ENCODE measurements at regions not wholly inside any gene's neighbourhood (a gene's known extent, or its start where the extent isn't known, plus 50 kb on each side); places are given as distances from the start of the nearest gene placed in this dataset.

DNA sequence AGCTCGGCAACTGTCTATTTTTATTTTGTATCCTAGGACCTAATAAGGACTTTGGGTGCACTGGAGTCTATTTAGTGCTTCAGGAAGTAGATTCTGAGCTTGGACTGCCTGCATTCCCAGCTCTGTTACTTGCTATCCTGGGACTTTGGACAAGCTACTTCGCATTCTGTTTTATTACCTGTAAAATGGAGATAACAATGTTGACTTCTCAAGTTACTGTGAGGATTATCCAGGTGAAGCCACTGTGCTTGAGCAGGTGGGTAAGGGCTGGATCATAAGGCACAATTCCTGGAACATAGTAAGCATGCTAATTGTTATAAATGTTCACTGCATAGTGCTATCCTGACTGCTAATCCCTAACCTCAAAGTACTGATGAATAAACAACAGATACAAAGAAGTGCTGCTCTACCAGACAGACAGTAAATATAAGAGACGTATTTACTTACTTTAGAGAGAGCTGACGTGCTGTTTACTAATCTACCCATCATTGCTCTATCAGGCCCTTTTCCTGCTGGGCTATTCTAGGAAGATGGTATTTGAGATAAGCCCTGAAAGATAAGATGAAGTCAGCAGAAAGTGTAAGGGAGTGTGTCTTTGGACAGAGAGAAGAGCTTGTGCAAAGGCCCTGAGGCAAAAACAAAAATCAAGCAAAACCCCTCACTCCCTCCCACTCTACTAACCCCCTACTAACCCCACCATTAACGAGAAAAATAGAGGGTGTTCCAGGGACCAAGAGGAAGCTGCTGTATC lies 50.8 kb upstream of the FLT1 start:
- Histone ChIP-seq H3K36me3 (no peaks in the 10 kb centered on the region), H3K4me1 (no peaks in the 10 kb centered on the region), H3K27me3 (ENCODE audit: low read depth) (no peaks in the 10 kb centered on the region), H3K27ac (no peak overlapping the region), H3K9me3 (peaks cover 7% of the 10 kb centered on the region), H3K4me3 (no peak overlapping the region)
- no peak for DNase-seq
- TF ChIP-seq, protein P1, sequence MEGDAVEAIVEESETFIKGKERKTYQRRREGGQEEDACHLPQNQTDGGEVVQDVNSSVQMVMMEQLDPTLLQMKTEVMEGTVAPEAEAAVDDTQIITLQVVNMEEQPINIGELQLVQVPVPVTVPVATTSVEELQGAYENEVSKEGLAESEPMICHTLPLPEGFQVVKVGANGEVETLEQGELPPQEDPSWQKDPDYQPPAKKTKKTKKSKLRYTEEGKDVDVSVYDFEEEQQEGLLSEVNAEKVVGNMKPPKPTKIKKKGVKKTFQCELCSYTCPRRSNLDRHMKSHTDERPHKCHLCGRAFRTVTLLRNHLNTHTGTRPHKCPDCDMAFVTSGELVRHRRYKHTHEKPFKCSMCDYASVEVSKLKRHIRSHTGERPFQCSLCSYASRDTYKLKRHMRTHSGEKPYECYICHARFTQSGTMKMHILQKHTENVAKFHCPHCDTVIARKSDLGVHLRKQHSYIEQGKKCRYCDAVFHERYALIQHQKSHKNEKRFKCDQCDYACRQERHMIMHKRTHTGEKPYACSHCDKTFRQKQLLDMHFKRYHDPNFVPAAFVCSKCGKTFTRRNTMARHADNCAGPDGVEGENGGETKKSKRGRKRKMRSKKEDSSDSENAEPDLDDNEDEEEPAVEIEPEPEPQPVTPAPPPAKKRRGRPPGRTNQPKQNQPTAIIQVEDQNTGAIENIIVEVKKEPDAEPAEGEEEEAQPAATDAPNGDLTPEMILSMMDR (IDR thresholded peaks at IDR 0.05) = no peak
- intact Hi-C loops (cut with DNase I) = no loop called here
- ATAC-seq = no peak
